ENCODE measurements at regions not wholly inside any gene's neighbourhood (a gene's known extent, or its start where the extent isn't known, plus 50 kb on each side); places are given as distances from the start of the nearest gene placed in this dataset.

DNA sequence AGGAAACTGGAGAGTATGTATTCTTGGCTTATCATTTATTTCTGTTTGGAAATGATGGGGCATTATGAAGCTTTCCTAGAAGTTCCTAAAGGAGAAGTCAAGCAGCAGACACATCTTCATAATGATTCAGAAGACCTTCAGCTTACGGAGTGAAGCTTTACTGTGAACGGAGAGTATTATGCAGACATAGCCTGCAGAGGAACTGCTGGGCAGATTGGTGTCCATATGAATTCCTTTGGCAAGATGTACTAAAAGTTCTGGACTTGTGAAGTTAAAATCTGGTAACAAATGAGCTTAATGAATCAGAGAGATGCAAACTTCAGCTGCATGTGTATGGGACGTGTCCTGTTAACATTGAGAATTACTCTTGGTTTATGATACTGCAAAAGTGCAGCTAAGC is 60.1 kb downstream of the NABP1 start:
- ChIA-PET POLR2A (no interaction called here), CTCF (no interaction called here)
- ATAC-seq (ENCODE audit: poor library complexity), result no peak
- H3K9me3 ChIP-seq (ENCODE audit: control insufficient read depth in 1 of 2, insufficient read depth in 1 of 2, low read length in 2 of 2), result no peaks in the 10 kb centered on the region
- peaks cover 0 to 4% of the 10 kb centered on the region in 2 experiments for H3K27me3 ChIP-seq (ENCODE audit: control insufficient read depth in 1 of 2, insufficient read depth in 2 of 2, low read length in 2 of 2)
- no peak overlapping the region for H3K4me3 ChIP-seq (ENCODE audit: low read length)
- TF ChIP-seq, protein P1, sequence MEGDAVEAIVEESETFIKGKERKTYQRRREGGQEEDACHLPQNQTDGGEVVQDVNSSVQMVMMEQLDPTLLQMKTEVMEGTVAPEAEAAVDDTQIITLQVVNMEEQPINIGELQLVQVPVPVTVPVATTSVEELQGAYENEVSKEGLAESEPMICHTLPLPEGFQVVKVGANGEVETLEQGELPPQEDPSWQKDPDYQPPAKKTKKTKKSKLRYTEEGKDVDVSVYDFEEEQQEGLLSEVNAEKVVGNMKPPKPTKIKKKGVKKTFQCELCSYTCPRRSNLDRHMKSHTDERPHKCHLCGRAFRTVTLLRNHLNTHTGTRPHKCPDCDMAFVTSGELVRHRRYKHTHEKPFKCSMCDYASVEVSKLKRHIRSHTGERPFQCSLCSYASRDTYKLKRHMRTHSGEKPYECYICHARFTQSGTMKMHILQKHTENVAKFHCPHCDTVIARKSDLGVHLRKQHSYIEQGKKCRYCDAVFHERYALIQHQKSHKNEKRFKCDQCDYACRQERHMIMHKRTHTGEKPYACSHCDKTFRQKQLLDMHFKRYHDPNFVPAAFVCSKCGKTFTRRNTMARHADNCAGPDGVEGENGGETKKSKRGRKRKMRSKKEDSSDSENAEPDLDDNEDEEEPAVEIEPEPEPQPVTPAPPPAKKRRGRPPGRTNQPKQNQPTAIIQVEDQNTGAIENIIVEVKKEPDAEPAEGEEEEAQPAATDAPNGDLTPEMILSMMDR (IDR thresholded peaks at IDR 0.05), result no peak
- H3K36me3 ChIP-seq (ENCODE audit: insufficient read depth, low read length), result no peaks in the 10 kb centered on the region
- H3K27ac ChIP-seq (ENCODE audit: low read depth in 1 of 2, low read length in 2 of 2), result no peak overlapping the region
- H3K36me3 Mint-ChIP-seq (ENCODE audit: low read depth), result no peaks in the 10 kb centered on the region
- peaks cover 12% of the 10 kb centered on the region for H3K4me1 ChIP-seq (ENCODE audit: insufficient read depth, low read length)
- H3K9me3 Mint-ChIP-seq, result no peaks in the 10 kb centered on the region
- H3K4me3 Mint-ChIP-seq, result no peak overlapping the region
- no peak for DNase-seq
- intact Hi-C loops (cut with DNase I, micrococcal nuclease), result no loop called here
- no peak overlapping the region for H3K27ac Mint-ChIP-seq
- H3K4me1 Mint-ChIP-seq (ENCODE audit: low read depth), result peaks cover 10% of the 10 kb centered on the region
- H3K27me3 Mint-ChIP-seq, result peaks cover 17% of the 10 kb centered on the region

DNA sequence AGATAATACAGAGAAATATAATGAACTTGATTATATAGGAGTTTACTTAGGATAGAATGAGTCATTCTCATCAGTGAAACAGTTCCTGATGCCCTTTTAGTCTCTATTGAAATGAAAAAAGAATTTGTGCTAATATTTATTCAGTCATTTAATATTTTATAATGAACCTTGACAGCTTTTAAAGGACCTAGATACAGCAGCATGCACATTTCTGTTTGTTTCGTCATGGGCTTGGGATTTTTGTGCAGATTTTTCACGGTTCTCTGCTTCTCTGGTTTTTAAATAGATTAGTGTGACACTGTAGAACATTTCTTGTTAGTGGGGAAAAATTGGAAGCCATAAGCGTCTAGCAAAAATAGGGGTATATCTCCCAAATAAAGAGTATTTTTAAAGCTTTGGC is 60.7 kb downstream of the NABP1 start:
- no peak overlapping the region for H3K27ac Mint-ChIP-seq
- Histone ChIP-seq H3K27me3 (ENCODE audit: control insufficient read depth in 1 of 2, insufficient read depth in 2 of 2, low read length in 2 of 2) (peaks cover 0 to 4% of the 10 kb centered on the region in 2 experiments), H3K27ac (ENCODE audit: low read depth in 1 of 2, low read length in 2 of 2) (no peak overlapping the region), H3K4me1 (ENCODE audit: insufficient read depth, low read length) (peaks cover 12% of the 10 kb centered on the region), H3K36me3 (ENCODE audit: insufficient read depth, low read length) (no peaks in the 10 kb centered on the region), H3K4me3 (ENCODE audit: low read length) (no peak overlapping the region), H3K9me3 (ENCODE audit: control insufficient read depth in 1 of 2, insufficient read depth in 1 of 2, low read length in 2 of 2) (no peaks in the 10 kb centered on the region)
- no peak for ATAC-seq (ENCODE audit: poor library complexity)
- DNase-seq, result no peak
- ChIA-PET POLR2A (no interaction called here), CTCF (no interaction called here)
- H3K27me3 Mint-ChIP-seq, result peaks cover 17% of the 10 kb centered on the region
- TF ChIP-seq, protein P1 (IDR thresholded peaks at IDR 0.05), result no peak
- intact Hi-C loops (cut with DNase I, micrococcal nuclease), result no loop called here
- H3K4me3 Mint-ChIP-seq, result no peak overlapping the region
- no peaks in the 10 kb centered on the region for H3K9me3 Mint-ChIP-seq
- H3K36me3 Mint-ChIP-seq (ENCODE audit: low read depth), result no peaks in the 10 kb centered on the region
- peaks cover 10% of the 10 kb centered on the region for H3K4me1 Mint-ChIP-seq (ENCODE audit: low read depth)

DNA sequence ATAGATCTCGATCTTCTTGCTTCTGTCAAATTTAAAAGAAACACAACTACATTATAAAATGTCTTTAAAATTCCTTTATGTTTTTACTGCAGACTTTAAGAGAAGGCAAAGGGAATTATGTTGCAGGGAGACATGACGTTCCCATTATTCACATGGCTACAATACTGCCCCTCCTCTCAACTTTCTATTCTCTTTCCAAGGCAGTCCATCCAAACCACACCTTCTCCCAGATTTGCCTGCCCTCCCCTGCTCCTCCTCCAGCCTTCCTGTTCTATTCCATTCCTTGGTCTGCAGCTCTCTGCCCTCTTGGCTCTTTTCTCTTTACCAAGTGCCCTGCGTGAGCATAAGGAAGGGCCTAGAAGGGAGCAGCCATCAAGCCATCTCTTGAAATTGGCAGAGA is 61.3 kb downstream of the NABP1 start:
- no peaks in the 10 kb centered on the region for H3K9me3 Mint-ChIP-seq
- Histone ChIP-seq H3K4me3 (ENCODE audit: low read length) (no peak overlapping the region), H3K9me3 (ENCODE audit: control insufficient read depth in 1 of 2, insufficient read depth in 1 of 2, low read length in 2 of 2) (no peaks in the 10 kb centered on the region), H3K27me3 (ENCODE audit: control insufficient read depth in 1 of 2, insufficient read depth in 2 of 2, low read length in 2 of 2) (peaks cover 0 to 4% of the 10 kb centered on the region in 2 experiments), H3K27ac (ENCODE audit: low read depth in 1 of 2, low read length in 2 of 2) (no peak overlapping the region), H3K4me1 (ENCODE audit: insufficient read depth, low read length) (peaks cover 12% of the 10 kb centered on the region), H3K36me3 (ENCODE audit: insufficient read depth, low read length) (no peaks in the 10 kb centered on the region)
- no peak overlapping the region for H3K4me3 Mint-ChIP-seq
- ChIA-PET POLR2A (no interaction called here), CTCF (no interaction called here)
- no peak overlapping the region for H3K27ac Mint-ChIP-seq
- TF ChIP-seq, protein P1 (IDR thresholded peaks at IDR 0.05), result no peak
- no peaks in the 10 kb centered on the region for H3K36me3 Mint-ChIP-seq (ENCODE audit: low read depth)
- peaks cover 10% of the 10 kb centered on the region for H3K4me1 Mint-ChIP-seq (ENCODE audit: low read depth)
- intact Hi-C loops (cut with DNase I, micrococcal nuclease), result no loop called here
- peaks cover 18% of the 10 kb centered on the region for H3K27me3 Mint-ChIP-seq
- no peak for ATAC-seq (ENCODE audit: poor library complexity)
- DNase-seq, result no peak
